RWPE2 (cell line): ENCODE measurements at regions not wholly inside any gene's neighbourhood (a gene's known extent, or its start where the extent isn't known, plus 50 kb on each side); places are given as distances from the start of the nearest gene placed in this dataset.

ENCODE experiments used
- ATAC-seq: fragments of 200-7000 bp; cut with Tn5 transposase; 3 replicates; pipeline ENCODE4 v1.9.1; 2021; ENCODE audit warnings: low read depth
- DNase-seq: peaks from one replicate; pipeline ENCODE4 v3.0.0-alpha.2; 2020; ENCODE audit warnings: low spot score
- H3K27ac ChIP-seq: fragments of 450-650 bp; 2 replicates; pipeline ENCODE4 v1.5.1; 2017; ENCODE audit warnings: mild to moderate bottlenecking; ENCODE audit not compliant: poor library complexity, severe bottlenecking
- H3K27me3 ChIP-seq: fragments of 250-450 bp; sonication (Bioruptor Pico); 2 replicates; pipeline ENCODE4 v1.5.1; 2021; ENCODE audit warnings: mild to moderate bottlenecking, moderate library complexity; ENCODE audit not compliant: insufficient read depth, poor library complexity, severe bottlenecking
- H3K36me3 ChIP-seq: fragments of 250-450 bp; sonication (Bioruptor Pico); 2 replicates; pipeline ENCODE4 v1.5.1; 2020; ENCODE audit warnings: low read depth, mild to moderate bottlenecking, moderate library complexity
- H3K4me1 ChIP-seq: fragments of 250-450 bp; sonication (Bioruptor Pico); 2 replicates; pipeline ENCODE4 v1.5.1; 2021; ENCODE audit warnings: mild to moderate bottlenecking, moderate library complexity; ENCODE audit not compliant: insufficient read depth, poor library complexity, severe bottlenecking
- H3K4me3 ChIP-seq: fragments of 250-450 bp; sonication (Bioruptor Pico); 2 replicates; pipeline ENCODE4 v1.5.1; 2021; ENCODE audit warnings: mild to moderate bottlenecking, moderate library complexity; ENCODE audit not compliant: severe bottlenecking
- H3K9me3 ChIP-seq: fragments of 250-450 bp; sonication (Bioruptor Pico); 2 replicates; pipeline ENCODE4 v1.5.1; 2021; ENCODE audit warnings: mild to moderate bottlenecking, moderate library complexity; ENCODE audit not compliant: severe bottlenecking
- CTCF ChIP-seq: fragments of 450-650 bp; IDR thresholded peaks from one replicate; pipeline ENCODE4 v1.5.1; 2017; ENCODE audit warnings: mild to moderate bottlenecking, moderate library complexity; ENCODE audit not compliant: poor library complexity, severe bottlenecking

- H3K4me1 ChIP-seq: no peaks in the 10 kb centered on the region
- TF ChIP-seq CTCF: no peak
- ATAC-seq (no peak), DNase-seq (no peak)
- H3K9me3 ChIP-seq: no peaks in the 10 kb centered on the region
- no peaks in the 10 kb centered on the region for H3K36me3 ChIP-seq
- no peak overlapping the region for H3K27ac ChIP-seq
- H3K4me3 ChIP-seq: no peak overlapping the region
- H3K27me3 ChIP-seq: no peaks in the 10 kb centered on the region
These were observed 90.6 kb upstream of the SPAG17 start for GRCh38 chr1:118275472-118276115.

- Histone ChIP-seq H3K4me1 (no peaks in the 10 kb centered on the region), H3K4me3 (no peak overlapping the region), H3K9me3 (no peaks in the 10 kb centered on the region), H3K36me3 (no peaks in the 10 kb centered on the region), H3K27me3 (no peaks in the 10 kb centered on the region), H3K27ac (no peak overlapping the region)
- no peak for DNase-seq
- no peak for TF ChIP-seq CTCF
- no peak for ATAC-seq
These were observed 87.9 kb upstream of the SPAG17 start for GRCh38 chr1:118272884-118273283.

GRCh38 chr1:118271883-118272282, 86.9 kb upstream of the SPAG17 start:
- no peaks in the 10 kb centered on the region for H3K4me1 ChIP-seq
- no peak overlapping the region for H3K4me3 ChIP-seq
- TF ChIP-seq CTCF: no peak
- no peaks in the 10 kb centered on the region for H3K9me3 ChIP-seq
- DNase-seq (no peak), ATAC-seq (no peak)
- no peaks in the 10 kb centered on the region for H3K27me3 ChIP-seq
- H3K27ac ChIP-seq: no peak overlapping the region
- no peaks in the 10 kb centered on the region for H3K36me3 ChIP-seq

- ATAC-seq: no peak
- no peak overlapping the region for H3K27ac ChIP-seq
These were observed 84.6 kb upstream of the SPAG17 start for GRCh38 chr1:118269598-118269997.

More at GRCh38 chr1:118269598-118269997, 84.6 kb upstream of the SPAG17 start:
- DNase-seq: no peak
- Histone ChIP-seq H3K4me1 (peaks cover 5% of the 10 kb centered on the region), H3K9me3 (peaks cover 1% of the 10 kb centered on the region), H3K27me3 (no peaks in the 10 kb centered on the region), H3K4me3 (no peak overlapping the region), H3K36me3 (no peaks in the 10 kb centered on the region)
- TF ChIP-seq CTCF: no peak
